BLaER1 (cell line): ENCODE measurements at regions not wholly inside any gene's neighbourhood (a gene's known extent, or its start where the extent isn't known, plus 50 kb on each side); places are given as distances from the start of the nearest gene placed in this dataset.

Source experiments
- H3K27ac ChIP-seq: shearing (Covaris generic); formaldehyde crosslinking; 2 replicates; pipeline ENCODE4 v1.8.1; 2022
- H3K27me3 ChIP-seq: shearing (Covaris generic); formaldehyde crosslinking; 2 replicates; pipeline ENCODE4 v1.8.1; 2022
- H3K36me3 ChIP-seq: shearing (Covaris generic); formaldehyde crosslinking; 2 replicates; pipeline ENCODE4 v1.8.1; 2022
- H3K4me1 ChIP-seq: shearing (Covaris generic); formaldehyde crosslinking; 2 replicates; pipeline ENCODE4 v1.8.1; 2022
- H3K4me2 ChIP-seq: shearing (Covaris generic); formaldehyde crosslinking; 2 replicates; pipeline ENCODE4 v1.8.1; 2022
- H3K4me3 ChIP-seq: shearing (Covaris generic); formaldehyde crosslinking; 2 replicates; pipeline ENCODE4 v1.8.1; 2022
- H3K9ac ChIP-seq: shearing (Covaris generic); formaldehyde crosslinking; 2 replicates; pipeline ENCODE4 v1.8.1; 2022
- H3K9me3 ChIP-seq: shearing (Covaris generic); formaldehyde crosslinking; 2 replicates; pipeline ENCODE4 v1.8.1; 2022
- H4K20me1 ChIP-seq: shearing (Covaris generic); formaldehyde crosslinking; 2 replicates; pipeline ENCODE4 v1.8.1; 2022
- Cebpa-rat ChIP-seq: shearing (Covaris generic); IDR thresholded peaks from 2 replicates; pipeline ENCODE4 v1.8.1; 2022

- no peak for TF ChIP-seq Cebpa-rat
- H3K4me2 ChIP-seq = no peak overlapping the region
These were observed 99.0 kb downstream of the AREG start for GRCh38 chr4:74543983-74544382.

DNA sequence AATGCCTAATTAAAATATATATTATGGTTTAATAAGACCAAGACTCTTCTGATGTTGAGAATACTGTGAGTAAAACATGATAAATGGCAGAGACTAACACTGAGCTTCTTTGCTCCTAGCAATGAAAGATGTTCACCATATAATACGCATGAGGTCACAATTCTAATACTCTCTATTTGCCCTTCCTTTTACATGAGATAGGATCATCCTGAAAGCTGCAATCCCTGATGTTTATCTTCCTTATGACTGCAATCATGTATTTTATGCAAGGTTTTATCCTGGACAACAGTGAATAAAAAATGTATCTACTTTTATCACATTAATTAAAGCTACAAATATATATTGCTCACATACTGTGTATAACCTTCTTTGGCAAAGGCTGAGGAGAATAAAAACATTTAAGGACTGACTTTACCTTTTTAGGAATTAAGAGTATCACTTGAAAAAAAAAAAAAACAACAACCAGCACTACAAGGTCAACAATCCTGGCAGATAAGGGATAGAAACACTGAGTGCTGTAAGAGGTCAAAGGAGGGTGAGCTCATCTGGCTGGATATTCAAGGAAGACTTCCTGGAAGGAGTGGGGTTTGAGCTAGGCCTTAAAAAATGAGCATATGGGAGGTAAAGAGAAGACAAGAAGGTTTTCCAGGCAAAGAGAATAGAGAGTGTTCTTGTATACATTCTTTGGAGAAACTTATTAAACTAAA, 99.9 kb downstream of the AREG start:
- no peak overlapping the region for H3K4me2 ChIP-seq

More at GRCh38 chr4:74543983-74544382, 99.0 kb downstream of the AREG start:
- H3K36me3 ChIP-seq = no peaks in the 10 kb centered on the region
- no peaks in the 10 kb centered on the region for H4K20me1 ChIP-seq
- H3K9ac ChIP-seq = no peak overlapping the region
- no peak overlapping the region for H3K27ac ChIP-seq
- peaks cover 11% of the 10 kb centered on the region for H3K4me1 ChIP-seq
- H3K4me3 ChIP-seq = no peak overlapping the region
- no peaks in the 10 kb centered on the region for H3K9me3 ChIP-seq
- no peaks in the 10 kb centered on the region for H3K27me3 ChIP-seq

DNA sequence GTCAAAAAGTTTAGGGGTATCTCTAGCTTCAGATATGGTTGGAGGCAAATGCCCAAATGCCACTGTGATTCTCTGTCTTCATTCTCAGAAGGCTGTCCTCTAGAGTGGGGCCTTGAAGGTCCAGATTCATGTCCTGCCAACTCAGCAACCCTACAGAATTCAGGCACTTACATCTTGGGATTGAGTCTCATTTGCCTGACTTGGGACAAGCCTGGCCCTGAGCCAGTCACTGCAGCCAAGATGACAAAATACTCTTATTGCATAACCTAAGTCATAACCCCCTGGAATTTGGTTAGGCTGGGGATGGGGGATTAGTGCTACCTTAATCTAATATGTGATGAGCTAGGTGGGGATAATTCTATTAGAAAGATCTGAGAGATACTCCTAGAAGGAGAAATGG, 100.5 kb downstream of the AREG start:
- no peaks in the 10 kb centered on the region for H4K20me1 ChIP-seq
- no peak overlapping the region for H3K27ac ChIP-seq
- no peaks in the 10 kb centered on the region for H3K27me3 ChIP-seq
- no peak overlapping the region for H3K9ac ChIP-seq
- no peaks in the 10 kb centered on the region for H3K36me3 ChIP-seq
- H3K4me3 ChIP-seq = no peak overlapping the region
- no peak overlapping the region for H3K4me2 ChIP-seq
- peaks cover 11% of the 10 kb centered on the region for H3K4me1 ChIP-seq
- TF ChIP-seq Cebpa-rat = no peak
- no peaks in the 10 kb centered on the region for H3K9me3 ChIP-seq

More for the DNA sequence above, 99.9 kb downstream of the AREG start:
- Histone ChIP-seq H3K27ac (no peak overlapping the region), H3K9me3 (no peaks in the 10 kb centered on the region), H4K20me1 (no peaks in the 10 kb centered on the region), H3K4me3 (no peak overlapping the region), H3K4me1 (peaks cover 11% of the 10 kb centered on the region), H3K9ac (no peak overlapping the region), H3K36me3 (no peaks in the 10 kb centered on the region), H3K27me3 (no peaks in the 10 kb centered on the region)
- TF ChIP-seq Cebpa-rat = no peak

DNA sequence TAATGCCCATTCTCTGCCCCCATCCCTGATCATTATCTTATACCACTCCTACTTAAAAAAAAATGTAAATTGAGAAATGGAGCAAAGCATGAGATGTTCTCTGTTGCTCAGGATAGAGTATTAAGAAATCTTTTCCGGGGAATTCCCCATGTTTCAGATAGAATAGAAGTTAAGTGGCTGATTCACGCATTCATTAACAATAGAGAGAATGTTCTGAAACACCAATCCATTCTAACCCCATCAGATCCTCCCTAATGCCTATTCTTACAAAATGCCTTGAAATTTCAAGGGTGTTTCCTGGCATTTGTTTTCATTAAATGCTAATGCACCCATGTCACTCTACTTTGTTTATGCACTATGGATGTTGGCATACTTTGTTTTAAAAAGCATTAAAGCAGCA, 101.1 kb downstream of the AREG start:
- no peaks in the 10 kb centered on the region for H3K9me3 ChIP-seq
- peaks cover 11% of the 10 kb centered on the region for H3K4me1 ChIP-seq
- H3K27me3 ChIP-seq = no peaks in the 10 kb centered on the region
- no peak overlapping the region for H3K4me3 ChIP-seq
- H3K36me3 ChIP-seq = no peaks in the 10 kb centered on the region
- no peak overlapping the region for H3K4me2 ChIP-seq
- no peak overlapping the region for H3K9ac ChIP-seq
- no peak for TF ChIP-seq Cebpa-rat
- no peaks in the 10 kb centered on the region for H4K20me1 ChIP-seq
- H3K27ac ChIP-seq = no peak overlapping the region

- H3K4me3 ChIP-seq = no peak overlapping the region
- H3K4me1 ChIP-seq = peaks cover 11% of the 10 kb centered on the region
- H3K27me3 ChIP-seq = no peaks in the 10 kb centered on the region
- H3K9ac ChIP-seq = no peak overlapping the region
- H3K4me2 ChIP-seq = no peak overlapping the region
- no peaks in the 10 kb centered on the region for H4K20me1 ChIP-seq
- no peak overlapping the region for H3K27ac ChIP-seq
- H3K36me3 ChIP-seq = no peaks in the 10 kb centered on the region
- no peak for TF ChIP-seq Cebpa-rat
- H3K9me3 ChIP-seq = no peaks in the 10 kb centered on the region
These were observed 102.1 kb downstream of the AREG start for GRCh38 chr4:74547042-74547441.

DNA sequence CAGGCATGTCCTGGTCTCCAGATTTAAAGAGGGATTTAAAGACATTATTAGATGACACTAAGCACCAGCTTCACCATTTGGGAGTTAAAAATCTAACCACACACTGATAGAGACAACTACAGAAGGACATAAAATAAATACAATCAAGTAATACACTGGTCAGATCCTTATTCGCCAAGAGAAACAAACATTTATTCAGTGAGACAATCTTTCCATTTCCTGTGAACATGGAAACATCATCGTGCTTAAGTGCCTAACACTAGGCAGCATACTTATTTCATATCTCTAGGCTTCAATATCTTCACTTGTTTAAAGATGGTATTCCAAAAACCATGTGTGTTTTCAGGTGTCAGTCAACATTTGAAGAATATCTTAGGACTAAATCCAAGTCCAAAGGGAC, 103.6 kb downstream of the AREG start:
- no peaks in the 10 kb centered on the region for H4K20me1 ChIP-seq
- no peaks in the 10 kb centered on the region for H3K27me3 ChIP-seq
- no peaks in the 10 kb centered on the region for H3K9me3 ChIP-seq

DNA sequence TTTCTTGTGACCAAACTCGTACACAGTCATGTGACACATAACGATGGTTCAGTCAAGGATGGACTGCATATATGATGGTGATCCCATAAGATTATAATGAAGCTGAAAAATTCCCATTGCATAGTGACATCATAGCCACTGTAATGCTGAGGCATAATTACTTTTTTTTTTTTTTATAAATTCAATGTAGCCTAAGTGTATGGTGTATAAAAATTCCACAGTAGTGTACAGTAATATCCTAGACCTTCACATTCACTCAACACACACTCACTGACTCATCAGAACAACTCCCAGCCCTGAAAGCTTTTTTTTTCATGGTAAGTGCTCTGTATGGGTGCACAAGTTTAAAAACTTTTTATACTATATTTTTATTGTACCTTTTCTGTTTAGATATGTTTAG, 105.0 kb downstream of the AREG start:
- Histone ChIP-seq H3K4me3 (no peak overlapping the region), H4K20me1 (no peaks in the 10 kb centered on the region), H3K27me3 (no peaks in the 10 kb centered on the region), H3K9ac (no peak overlapping the region), H3K9me3 (no peaks in the 10 kb centered on the region), H3K36me3 (no peaks in the 10 kb centered on the region), H3K4me2 (no peak overlapping the region), H3K4me1 (no peaks in the 10 kb centered on the region), H3K27ac (no peak overlapping the region)
- TF ChIP-seq Cebpa-rat = no peak

More for the DNA sequence above, 103.6 kb downstream of the AREG start:
- H3K4me3 ChIP-seq = no peak overlapping the region
- peaks cover 2% of the 10 kb centered on the region for H3K4me1 ChIP-seq
- H3K36me3 ChIP-seq = no peaks in the 10 kb centered on the region
- no peak overlapping the region for H3K9ac ChIP-seq
- TF ChIP-seq Cebpa-rat = no peak
- no peak overlapping the region for H3K4me2 ChIP-seq
- H3K27ac ChIP-seq = no peak overlapping the region

DNA sequence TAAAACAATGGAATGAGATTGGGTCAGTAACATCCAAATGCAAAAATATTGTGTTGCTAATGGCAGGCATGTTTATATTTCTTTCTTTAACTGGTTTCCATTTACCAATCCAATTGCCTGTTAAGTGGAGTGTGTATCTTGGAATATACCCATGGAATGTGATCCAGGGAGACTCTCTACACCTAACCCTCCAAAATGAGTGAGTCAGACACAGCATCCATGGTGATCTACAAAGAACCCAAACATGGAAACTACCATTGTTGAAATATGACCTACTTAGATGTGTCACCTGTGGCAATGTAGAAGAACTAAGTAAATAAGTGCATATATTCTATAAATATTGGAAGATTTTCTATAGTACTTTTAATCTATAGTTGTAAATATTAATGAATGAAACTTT, 110.3 kb downstream of the AREG start:
- no peaks in the 10 kb centered on the region for H4K20me1 ChIP-seq
- no peak overlapping the region for H3K4me3 ChIP-seq
- H3K4me2 ChIP-seq = no peak overlapping the region
- no peaks in the 10 kb centered on the region for H3K36me3 ChIP-seq
- no peaks in the 10 kb centered on the region for H3K4me1 ChIP-seq
- no peak overlapping the region for H3K27ac ChIP-seq
- H3K27me3 ChIP-seq = no peaks in the 10 kb centered on the region
- H3K9ac ChIP-seq = no peak overlapping the region
- H3K9me3 ChIP-seq = no peaks in the 10 kb centered on the region
- no peak for TF ChIP-seq Cebpa-rat

- H3K9ac ChIP-seq = no peak overlapping the region
- no peaks in the 10 kb centered on the region for H3K27me3 ChIP-seq
- TF ChIP-seq Cebpa-rat = no peak
- H3K27ac ChIP-seq = no peak overlapping the region
- H3K4me2 ChIP-seq = no peak overlapping the region
- H3K9me3 ChIP-seq = no peaks in the 10 kb centered on the region
- H3K4me1 ChIP-seq = no peaks in the 10 kb centered on the region
- no peak overlapping the region for H3K4me3 ChIP-seq
- H3K36me3 ChIP-seq = no peaks in the 10 kb centered on the region
- no peaks in the 10 kb centered on the region for H4K20me1 ChIP-seq
These were observed 110.9 kb downstream of the AREG start for GRCh38 chr4:74555843-74556242.

- Histone ChIP-seq H3K4me2 (no peak overlapping the region), H3K27ac (no peak overlapping the region), H3K9me3 (no peaks in the 10 kb centered on the region), H3K36me3 (no peaks in the 10 kb centered on the region), H3K27me3 (no peaks in the 10 kb centered on the region), H4K20me1 (no peaks in the 10 kb centered on the region), H3K4me1 (no peaks in the 10 kb centered on the region), H3K4me3 (no peak overlapping the region), H3K9ac (no peak overlapping the region)
- TF ChIP-seq Cebpa-rat = no peak
These were observed 114.9 kb downstream of the AREG start for GRCh38 chr4:74559853-74560252.

GRCh38 chr4:74567981-74568380, 123.0 kb downstream of the AREG start:
- TF ChIP-seq Cebpa-rat = no peak
- H3K4me3 ChIP-seq = no peak overlapping the region
- no peak overlapping the region for H3K4me2 ChIP-seq
- no peaks in the 10 kb centered on the region for H3K4me1 ChIP-seq
- no peaks in the 10 kb centered on the region for H3K36me3 ChIP-seq
- no peaks in the 10 kb centered on the region for H4K20me1 ChIP-seq
- no peak overlapping the region for H3K27ac ChIP-seq
- peaks cover 13% of the 10 kb centered on the region; the same call in 1 of the 2 replicates for H3K9me3 ChIP-seq
- no peaks in the 10 kb centered on the region for H3K27me3 ChIP-seq
- no peak overlapping the region for H3K9ac ChIP-seq
